HG02970 (cell line): ENCODE measurements at regions not wholly inside any gene's neighbourhood (a gene's known extent, or its start where the extent isn't known, plus 50 kb on each side); places are given as distances from the start of the nearest gene placed in this dataset.
"Not testable (repeated sequence)": the region's sequence is repeated elsewhere in the genome, so short reads cannot be mapped to it uniquely, and the experiment has no call there.

Source experiments
- ATAC-seq: cut with Tn5 transposase; IDR thresholded peaks from one replicate; pipeline ENCODE4 v1.9.1; 2021; ENCODE audit warnings: mild to moderate bottlenecking, moderate library complexity, moderate number of reproducible peaks; ENCODE audit not compliant: unreplicated experiment, low FRiP score

GRCh38 chr18:37847544-37847943 lies 281.9 kb upstream of the CELF4 start:
- ATAC-seq = no peak

GRCh38 chr18:37846996-37847395 lies 281.4 kb upstream of the CELF4 start:
- no peak for ATAC-seq

- no peak for ATAC-seq
Measured at GRCh38 chr18:37845498-37845897, 279.9 kb upstream of the CELF4 start.

GRCh38 chr18:37844209-37844970 lies 278.8 kb upstream of the CELF4 start:
- no peak for ATAC-seq

GRCh38 chr18:37838083-37838482 lies 272.5 kb upstream of the CELF4 start:
- ATAC-seq = no peak

- no peak for ATAC-seq
Measured at GRCh38 chr18:37836071-37836970, 270.7 kb upstream of the CELF4 start.

- ATAC-seq = not testable (repeated sequence)
Measured at GRCh38 chr18:37832010-37832695, 266.6 kb upstream of the CELF4 start.

GRCh38 chr18:37812961-37813360 lies 247.4 kb upstream of the CELF4 start:
- no peak for ATAC-seq

- no peak for ATAC-seq
Measured at GRCh38 chr18:37805773-37806404, 240.3 kb upstream of the CELF4 start.

GRCh38 chr18:37796823-37797349 lies 231.3 kb upstream of the CELF4 start:
- no peak for ATAC-seq

GRCh38 chr18:37787452-37787851 lies 221.9 kb upstream of the CELF4 start:
- ATAC-seq = no peak

GRCh38 chr18:37783771-37784170 lies 218.2 kb upstream of the CELF4 start:
- no peak for ATAC-seq

- ATAC-seq = no peak
Measured at GRCh38 chr18:37779220-37779619, 213.6 kb upstream of the CELF4 start.

GRCh38 chr18:37778417-37779165 lies 213.0 kb upstream of the CELF4 start:
- ATAC-seq = no peak

GRCh38 chr18:37769826-37770225 lies 204.2 kb upstream of the CELF4 start:
- ATAC-seq = no peak

GRCh38 chr18:37764541-37765288 lies 199.1 kb upstream of the CELF4 start:
- ATAC-seq = no peak

- no peak for ATAC-seq
Measured at GRCh38 chr18:37762076-37762621, 196.6 kb upstream of the CELF4 start.

GRCh38 chr18:37754141-37754540 lies 188.5 kb upstream of the CELF4 start:
- no peak for ATAC-seq

- ATAC-seq = no peak
Measured at GRCh38 chr18:37742436-37742835, 176.8 kb upstream of the CELF4 start.
